HUES64 (cell line): ENCODE measurements at regions not wholly inside any gene's neighbourhood (a gene's known extent, or its start where the extent isn't known, plus 50 kb on each side); places are given as distances from the start of the nearest gene placed in this dataset.

ENCODE experiments used
- H3K27ac ChIP-seq: 2 replicates; pipeline ENCODE4 v1.7.0; 2013; ENCODE audit warnings: low read depth, low read length, inconsistent platforms
- H3K27me3 ChIP-seq: 2 replicates; pipeline ENCODE4 v1.6.1; 2013; ENCODE audit warnings: mild to moderate bottlenecking, low read length; ENCODE audit not compliant: insufficient read depth
- H3K36me3 ChIP-seq: 2 replicates; pipeline ENCODE4 v1.6.1; 2013; ENCODE audit warnings: mild to moderate bottlenecking, low read length; ENCODE audit not compliant: insufficient read depth
- H3K4me1 ChIP-seq: 2 replicates; pipeline ENCODE4 v1.6.1; 2013; ENCODE audit warnings: mild to moderate bottlenecking, low read length, moderate library complexity; ENCODE audit not compliant: insufficient read depth
- H3K4me3 ChIP-seq: 2 replicates; pipeline ENCODE4 v1.5.1; 2013; ENCODE audit warnings: mild to moderate bottlenecking, low read length, moderate library complexity
- H3K9ac ChIP-seq: 2 replicates; pipeline ENCODE4 v1.6.1; 2013; ENCODE audit warnings: mild to moderate bottlenecking, low read depth, low read length
- H3K9me3 ChIP-seq: 2 replicates; pipeline ENCODE4 v1.6.1; 2013; ENCODE audit warnings: low read depth, low read length; ENCODE audit not compliant: insufficient read depth
- WGBS: fragments of 150-250, 120-280 bp; methylation state at CpG from one replicate; pipeline ENCODE4 v1.1.7; 2013; ENCODE audit warnings: missing lambda C conversion rate; 5-methylcytosine and 5-hydroxymethylcytosine counted together

DNA sequence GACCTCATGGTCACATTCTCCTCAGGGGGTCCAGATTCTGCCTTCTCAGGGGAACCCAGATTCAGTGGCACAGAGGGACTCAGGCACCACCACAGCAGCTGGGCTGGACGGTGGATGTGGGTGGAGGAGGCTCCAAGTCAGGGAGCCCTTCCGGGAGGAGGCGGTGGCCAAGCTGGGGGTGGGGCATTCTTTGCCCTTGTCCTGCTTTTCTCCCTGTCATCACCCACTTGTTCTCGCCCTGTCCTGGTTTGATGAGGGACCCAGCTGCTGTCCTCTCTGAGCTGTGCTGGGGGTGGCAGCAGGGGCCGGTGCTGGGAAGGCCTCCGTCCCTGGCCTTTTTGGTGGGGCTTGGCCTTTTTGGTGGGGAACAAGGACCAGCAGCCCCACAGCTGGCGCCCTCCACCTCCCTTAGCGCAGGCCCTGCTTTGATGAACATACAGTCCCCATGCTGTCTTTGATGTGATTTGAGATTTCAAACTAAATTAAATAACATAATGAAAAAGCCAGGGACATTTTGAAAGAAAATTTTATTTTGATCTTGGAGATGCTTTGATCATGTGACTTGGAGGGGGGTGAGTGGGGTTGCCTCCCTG, 1168.2 kb downstream of the BRD1 start:
- no peak overlapping the region for H3K9ac ChIP-seq
- H3K36me3 ChIP-seq, result peaks cover 4% of the 10 kb centered on the region; the same call in 1 of the 2 replicates
- H3K27me3 ChIP-seq, result no peaks in the 10 kb centered on the region
- H3K4me1 ChIP-seq, result no peaks in the 10 kb centered on the region
- peaks cover 12% of the 10 kb centered on the region for H3K9me3 ChIP-seq
- no peak overlapping the region for H3K27ac ChIP-seq
- 86% methylated on average over 8 of the region's 8 CpGs for WGBS
- H3K4me3 ChIP-seq, result no peak overlapping the region

- Histone ChIP-seq H3K27me3 (no peaks in the 10 kb centered on the region), H3K4me3 (no peak overlapping the region), H3K36me3 (peaks cover 4% of the 10 kb centered on the region; the same call in 1 of the 2 replicates), H3K9me3 (peaks cover 8% of the 10 kb centered on the region), H3K4me1 (no peaks in the 10 kb centered on the region), H3K27ac (no peak overlapping the region), H3K9ac (no peak overlapping the region)
- WGBS, result 95% methylated on average over 18 of the region's 18 CpGs
Observed at GRCh38 chr22:48658871-48659270, 1168.8 kb downstream of the BRD1 start.

- Histone ChIP-seq H3K9me3 (0 out of 2 replicates have a peak, but pooled peaks cover 2% of the 10 kb centered on the region), H3K4me1 (no peaks in the 10 kb centered on the region), H3K9ac (no peak overlapping the region), H3K27me3 (no peaks in the 10 kb centered on the region), H3K27ac (no peak overlapping the region), H3K4me3 (no peak overlapping the region), H3K36me3 (no peaks in the 10 kb centered on the region)
- WGBS, result 96% methylated on average over 15 of the region's 15 CpGs
Observed at GRCh38 chr22:48658246-48658645, 1169.4 kb downstream of the BRD1 start.

DNA sequence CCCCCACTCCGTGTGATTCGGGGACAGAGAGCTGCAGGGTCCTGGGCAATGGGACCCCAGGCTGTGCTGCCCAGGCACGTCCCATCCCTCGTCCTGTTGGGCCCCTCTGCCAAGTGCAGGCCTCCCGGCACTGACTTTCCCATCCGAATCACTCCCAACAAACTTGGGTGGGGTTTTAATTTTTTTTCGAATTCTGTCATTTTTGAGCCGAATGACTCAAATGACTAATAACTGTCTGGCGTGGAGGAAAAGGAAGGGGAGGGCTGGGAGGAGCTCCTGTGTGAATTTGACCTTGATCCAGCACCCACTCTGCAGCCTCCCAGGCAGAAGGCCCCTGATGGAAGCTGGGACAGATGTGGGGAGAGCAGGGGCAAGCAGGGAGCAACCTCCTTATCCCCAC, 1173.2 kb downstream of the BRD1 start:
- H3K36me3 ChIP-seq, result no peaks in the 10 kb centered on the region
- no peaks in the 10 kb centered on the region for H3K9me3 ChIP-seq
- H3K27ac ChIP-seq, result no peak overlapping the region
- WGBS, result 78% methylated on average over 9 of the region's 9 CpGs
- H3K4me3 ChIP-seq, result no peak overlapping the region
- H3K27me3 ChIP-seq, result no peaks in the 10 kb centered on the region
- H3K4me1 ChIP-seq, result no peaks in the 10 kb centered on the region
- H3K9ac ChIP-seq, result no peak overlapping the region

GRCh38 chr22:48653929-48654328, 1173.7 kb downstream of the BRD1 start:
- Histone ChIP-seq H3K4me3 (no peak overlapping the region), H3K9me3 (no peaks in the 10 kb centered on the region), H3K36me3 (no peaks in the 10 kb centered on the region), H3K27me3 (no peaks in the 10 kb centered on the region), H3K4me1 (no peaks in the 10 kb centered on the region), H3K9ac (no peak overlapping the region), H3K27ac (no peak overlapping the region)
- whole genome bisulfite sequencing, result 90% methylated on average over 18 of the region's 18 CpGs

- no peaks in the 10 kb centered on the region for H3K36me3 ChIP-seq
- H3K4me1 ChIP-seq, result no peaks in the 10 kb centered on the region
- H3K9ac ChIP-seq, result no peak overlapping the region
- no peak overlapping the region for H3K27ac ChIP-seq
- H3K9me3 ChIP-seq, result no peaks in the 10 kb centered on the region
- no peak overlapping the region for H3K4me3 ChIP-seq
- no peaks in the 10 kb centered on the region for H3K27me3 ChIP-seq
- WGBS, result 93% methylated on average over 8 of the region's 8 CpGs
Observed at GRCh38 chr22:48653306-48653705, 1174.4 kb downstream of the BRD1 start.

GRCh38 chr22:48652796-48653195, 1174.9 kb downstream of the BRD1 start:
- Histone ChIP-seq H3K27ac (no peak overlapping the region), H3K36me3 (no peaks in the 10 kb centered on the region), H3K4me1 (no peaks in the 10 kb centered on the region), H3K9ac (no peak overlapping the region), H3K27me3 (no peaks in the 10 kb centered on the region), H3K4me3 (no peak overlapping the region), H3K9me3 (no peaks in the 10 kb centered on the region)
- 84% methylated on average over 16 of the region's 16 CpGs for WGBS

GRCh38 chr22:48651981-48652538, 1175.6 kb downstream of the BRD1 start:
- WGBS, result 96% methylated on average over 19 of the region's 19 CpGs
- no peaks in the 10 kb centered on the region for H3K36me3 ChIP-seq
- no peak overlapping the region for H3K4me3 ChIP-seq
- no peaks in the 10 kb centered on the region for H3K4me1 ChIP-seq
- no peaks in the 10 kb centered on the region for H3K27me3 ChIP-seq
- no peak overlapping the region for H3K27ac ChIP-seq
- no peaks in the 10 kb centered on the region for H3K9me3 ChIP-seq
- no peak overlapping the region for H3K9ac ChIP-seq

DNA sequence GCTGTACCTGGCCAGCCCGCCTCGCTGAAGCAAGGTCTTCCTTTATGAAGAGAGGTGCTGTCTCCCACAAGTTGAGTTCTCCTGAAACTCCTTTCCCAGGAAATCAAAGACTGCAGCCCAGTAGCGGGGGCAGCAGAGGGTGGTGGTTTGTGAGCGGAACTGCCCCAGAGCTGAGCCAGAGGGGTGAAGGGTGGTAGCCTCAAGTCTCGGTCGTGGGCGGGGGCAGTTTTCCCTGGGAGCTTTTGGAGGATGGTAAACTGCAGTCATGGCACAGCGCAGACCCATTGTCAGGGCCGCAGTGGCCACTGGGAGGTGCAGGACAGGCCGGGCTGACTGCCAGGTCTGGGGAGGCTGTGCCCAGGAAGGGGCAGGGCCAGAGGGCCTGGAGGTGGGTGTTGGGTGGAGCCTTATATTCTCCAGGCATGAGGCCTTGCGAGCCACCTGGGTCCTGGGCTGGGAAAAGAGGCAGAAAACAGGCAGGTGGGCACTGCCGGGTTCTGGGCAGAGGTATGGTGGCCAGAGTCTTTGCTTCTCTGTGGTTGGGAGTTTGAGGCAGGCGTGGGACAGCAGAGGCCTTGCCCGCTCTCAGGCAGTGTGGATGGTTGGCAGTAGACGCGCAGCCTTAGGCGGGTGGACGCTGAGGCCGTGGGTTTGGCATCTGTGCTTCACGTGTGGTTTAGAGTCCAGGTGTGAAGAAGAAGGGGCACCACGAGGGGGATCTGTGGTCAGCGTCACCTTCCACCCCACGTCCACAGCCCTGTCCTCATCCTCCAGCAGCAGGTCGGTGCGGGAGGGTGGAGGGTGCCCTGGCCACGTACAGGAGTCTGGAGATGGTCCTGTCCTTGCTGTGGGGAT, 1176.4 kb downstream of the BRD1 start:
- Histone ChIP-seq H3K4me3 (no peak overlapping the region), H3K4me1 (no peaks in the 10 kb centered on the region)

DNA sequence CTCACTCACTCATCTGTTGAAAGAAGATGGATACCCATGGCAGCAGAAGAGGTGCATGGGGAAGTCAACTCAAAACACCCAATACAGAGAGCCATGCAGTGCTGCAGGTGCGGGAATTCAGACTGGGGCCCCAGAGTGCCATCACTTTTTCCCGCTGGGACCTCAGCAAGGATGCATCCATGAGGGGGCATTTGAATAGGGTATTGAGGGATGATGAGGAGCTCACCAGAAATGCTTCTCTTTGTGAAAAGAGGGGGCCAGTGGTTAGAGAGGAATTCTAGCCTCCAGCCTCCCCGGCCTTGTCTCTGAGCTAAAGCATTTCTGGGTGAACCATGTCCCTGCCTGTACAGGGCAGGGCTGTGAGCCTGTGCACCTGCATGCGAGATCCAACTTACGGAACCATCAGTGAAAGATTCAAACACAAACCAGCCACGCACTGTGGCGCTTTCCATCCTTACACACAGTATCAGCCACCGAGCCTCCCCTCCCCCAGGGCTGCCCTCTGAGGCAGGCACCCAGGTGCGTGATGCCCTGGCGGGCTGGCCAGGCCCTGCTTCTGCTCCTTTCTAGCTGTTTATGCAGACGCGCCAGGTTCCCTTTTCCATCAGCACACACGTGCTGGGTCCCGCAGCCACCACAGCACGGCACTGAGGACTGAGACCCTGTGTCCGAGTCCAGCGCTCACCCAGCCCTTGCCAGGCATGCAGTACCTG, 1177.2 kb downstream of the BRD1 start:
- H3K4me3 ChIP-seq, result no peak overlapping the region
- no peak overlapping the region for H3K27ac ChIP-seq
- no peaks in the 10 kb centered on the region for H3K9me3 ChIP-seq
- no peaks in the 10 kb centered on the region for H3K36me3 ChIP-seq
- 92% methylated on average over 17 of the region's 17 CpGs for WGBS
- no peaks in the 10 kb centered on the region for H3K27me3 ChIP-seq
- H3K4me1 ChIP-seq, result no peaks in the 10 kb centered on the region
- no peak overlapping the region for H3K9ac ChIP-seq

More for the DNA sequence above, 1176.4 kb downstream of the BRD1 start:
- Histone ChIP-seq H3K27ac (no peak overlapping the region), H3K9ac (no peak overlapping the region), H3K9me3 (no peaks in the 10 kb centered on the region), H3K27me3 (no peaks in the 10 kb centered on the region), H3K36me3 (no peaks in the 10 kb centered on the region)
- WGBS, result 95% methylated on average over 26 of the region's 26 CpGs

DNA sequence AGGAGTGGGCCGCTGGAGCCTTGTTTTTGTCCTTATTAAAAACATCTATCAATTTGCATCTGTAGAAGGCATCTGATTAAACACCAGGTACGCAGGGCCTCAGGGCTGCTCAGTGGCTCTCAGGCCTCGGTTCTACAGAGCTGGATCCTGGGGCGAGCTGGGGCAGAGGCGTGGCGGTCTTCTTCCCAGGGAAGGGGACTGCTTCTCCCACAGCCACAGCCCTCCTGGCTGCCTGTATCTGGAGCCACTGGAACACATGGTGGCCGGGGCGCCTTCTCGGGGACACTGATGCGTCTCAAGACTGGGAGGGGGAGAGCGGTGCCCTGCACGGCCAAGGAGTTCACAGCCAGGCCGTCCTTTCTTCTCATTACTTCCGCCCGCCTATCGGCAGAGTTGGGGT, 1178.2 kb downstream of the BRD1 start:
- 90% methylated on average over 16 of the region's 16 CpGs for WGBS
- no peaks in the 10 kb centered on the region for H3K4me1 ChIP-seq
- H3K9me3 ChIP-seq, result no peaks in the 10 kb centered on the region
- H3K4me3 ChIP-seq, result no peak overlapping the region
- no peaks in the 10 kb centered on the region for H3K36me3 ChIP-seq
- H3K9ac ChIP-seq, result no peak overlapping the region
- H3K27me3 ChIP-seq, result no peaks in the 10 kb centered on the region
- no peak overlapping the region for H3K27ac ChIP-seq
